H1 (cell line): ENCODE measurements at regions not wholly inside any gene's neighbourhood (a gene's known extent, or its start where the extent isn't known, plus 50 kb on each side); places are given as distances from the start of the nearest gene placed in this dataset.

Source experiments
- CTCF ChIA-PET: fragments of 300-600 bp; sonication (Branson Sonifier 250); formaldehyde crosslinking; loops from one replicate; lab custom pipeline; 2021; ENCODE audit not compliant: partially characterized antibody; lab: Charles Lee
- POLR2A ChIA-PET: fragments of 300-600 bp; sonication (Branson Sonifier 250); formaldehyde crosslinking; loops from one replicate; lab custom pipeline; 2021; ENCODE audit warnings: inconsistent platforms; ENCODE audit not compliant: partially characterized antibody; lab: Charles Lee
- DNase-seq, 2 experiments: peaks; one replicate each; pipeline versions ENCODE4 v3.0.0 to v3.0.0-alpha.2; 2010 to 2022; ENCODE audit warnings: low spot score in 2 of 2, low read depth in 1 of 2, mixed read lengths in 1 of 2
- FAIRE-seq: peaks from 2 replicates; lab custom pipeline; 2011; peaks lifted over from hg19 to GRCh38; lab: Jason Lieb, UNC
- H2AFZ ChIP-seq: 2 replicates; pipeline ENCODE4 v1.8.1; 2012; ENCODE audit warnings: low read length, inconsistent platforms
- H2AK5ac ChIP-seq: 2 replicates; pipeline ENCODE4 v1.6.1; 2013; ENCODE audit warnings: low read depth, low read length
- H2BK120ac ChIP-seq: replicated peaks from 2 replicates; pipeline ENCODE3; 2013; ENCODE audit warnings: low read depth, low read length, inconsistent platforms
- H2BK12ac ChIP-seq: 2 replicates; pipeline ENCODE4 v1.6.1; 2013; ENCODE audit warnings: low read depth, low read length
- H2BK15ac ChIP-seq: 2 replicates; pipeline ENCODE4 v1.6.1; 2013; ENCODE audit warnings: low read length
- H2BK20ac ChIP-seq: 2 replicates; pipeline ENCODE4 v1.6.1; 2013; ENCODE audit warnings: low read length
- H2BK5ac ChIP-seq: 2 replicates; pipeline ENCODE4 v1.6.1; 2013; ENCODE audit warnings: low read depth, low read length
- H3K14ac ChIP-seq: 2 replicates; pipeline ENCODE4 v1.6.1; 2013; ENCODE audit warnings: inconsistent platforms; ENCODE audit not compliant: insufficient read length
- H3K18ac ChIP-seq: 2 replicates; pipeline ENCODE4 v1.6.1; 2013; ENCODE audit warnings: low read length; ENCODE audit errors: extremely low read depth
- H3K23ac ChIP-seq: 2 replicates; pipeline ENCODE4 v1.6.1; 2013; ENCODE audit warnings: inconsistent platforms; ENCODE audit not compliant: insufficient read length
- H3K23me2 ChIP-seq: 2 replicates; pipeline ENCODE4 v1.6.1; 2013; ENCODE audit warnings: low read depth, low read length
- H3K27ac ChIP-seq: 2 replicates; pipeline ENCODE4 v1.6.1; 2011; ENCODE audit warnings: low read depth, low read length, inconsistent platforms
- H3K27me3 ChIP-seq, 4 experiments: replicated peaks in 1 of 4; 1 replicate in 1 of 4; 2 replicates in 3 of 4; pipeline versions ENCODE4 v1.6.1 to v1.8.1; 2011 to 2013; ENCODE audit warnings: low read length in 3 of 4, mild to moderate bottlenecking in 3 of 4, inconsistent platforms in 2 of 4, mixed read lengths in 2 of 4, moderate library complexity in 1 of 4; ENCODE audit not compliant: control insufficient read depth in 3 of 4, insufficient read depth in 3 of 4; ENCODE audit errors: extremely low read depth in 1 of 4
- H3K36me3 ChIP-seq, 4 experiments: 2 replicates each; pipeline versions ENCODE4 v1.6.1 to v1.8.1; 2011 to 2013; ENCODE audit warnings: mild to moderate bottlenecking in 4 of 4, low read length in 3 of 4, moderate library complexity in 2 of 4, control low read depth in 1 of 4, inconsistent platforms in 1 of 4; ENCODE audit not compliant: insufficient read depth in 4 of 4, control insufficient read depth in 2 of 4
- H3K4ac ChIP-seq: replicated peaks from 2 replicates; pipeline ENCODE3; 2013; ENCODE audit warnings: low read length, low read depth, mixed read lengths, inconsistent platforms; ENCODE audit not compliant: insufficient read length
- H3K4me1 ChIP-seq, 4 experiments: replicated peaks in 1 of 4; 1 replicate in 1 of 4; 2 replicates in 3 of 4; pipeline versions ENCODE4 v1.6.1 to v1.8.1; 2011 to 2013; ENCODE audit warnings: low read length in 3 of 4, inconsistent platforms in 2 of 4, mixed read lengths in 1 of 4; ENCODE audit not compliant: insufficient read depth in 4 of 4, control insufficient read depth in 3 of 4
- H3K4me2 ChIP-seq, 2 experiments: 2 replicates each; pipeline versions ENCODE4 v1.6.1 to v1.8.1; 2011 to 2013; ENCODE audit warnings: low read depth in 2 of 2, low read length in 2 of 2, control low read depth in 1 of 2, inconsistent platforms in 1 of 2, mild to moderate bottlenecking in 1 of 2; ENCODE audit not compliant: insufficient read depth in 1 of 2
- H3K4me3 ChIP-seq, 4 experiments: fragments of 200-600, 300-600 bp in 1 of 4; sonication (generic), shearing (Covaris generic), sonication (Bioruptor Twin) in 1 of 4; 2 replicates each; pipeline versions ENCODE4 v1.5.1 to v1.8.1; 2011 to 2016; ENCODE audit warnings: low read length in 4 of 4, low read depth in 3 of 4, control low read depth in 2 of 4, inconsistent platforms in 2 of 4, mild to moderate bottlenecking in 2 of 4, mixed read lengths in 1 of 4, moderate library complexity in 1 of 4; ENCODE audit not compliant: insufficient read depth in 2 of 4; ENCODE audit errors: extremely low read depth in 1 of 4
- H3K56ac ChIP-seq: replicated peaks from 2 replicates; pipeline ENCODE3; 2013; ENCODE audit warnings: low read depth, mild to moderate bottlenecking, mixed read lengths, low read length, inconsistent platforms; ENCODE audit not compliant: insufficient read length
- H3K79me1 ChIP-seq: 2 replicates; pipeline ENCODE4 v1.6.1; 2013; ENCODE audit warnings: low read depth, low read length, control low read depth
- H3K79me2 ChIP-seq, 2 experiments: 2 replicates each; pipeline versions ENCODE4 v1.6.1 to v1.8.1; 2012 to 2013; ENCODE audit warnings: low read length in 2 of 2, mild to moderate bottlenecking in 2 of 2, inconsistent platforms in 1 of 2; ENCODE audit not compliant: insufficient read depth in 2 of 2, control insufficient read depth in 1 of 2
- H3K9ac ChIP-seq, 4 experiments: replicated peaks in 1 of 4; 1 replicate in 1 of 4; 2 replicates in 3 of 4; pipeline versions ENCODE4 v1.6.1 to v1.8.1; 2011 to 2013; ENCODE audit warnings: low read depth in 3 of 4, low read length in 3 of 4, control low read depth in 2 of 4, mild to moderate bottlenecking in 2 of 4, moderate library complexity in 2 of 4, inconsistent platforms in 1 of 4; ENCODE audit errors: extremely low read depth in 1 of 4
- H3K9me3 ChIP-seq, 2 experiments: 2 replicates each; pipeline versions ENCODE4 v1.6.1 to v1.8.1; 2012 to 2013; ENCODE audit warnings: mild to moderate bottlenecking in 2 of 2, moderate library complexity in 2 of 2, control low read depth in 1 of 2, inconsistent platforms in 1 of 2, low read depth in 1 of 2, low read length in 1 of 2, mixed read lengths in 1 of 2; ENCODE audit not compliant: insufficient read depth in 2 of 2
- H4K20me1 ChIP-seq, 2 experiments: replicated peaks in 1 of 2; 2 replicates each; pipeline versions ENCODE3 to v1.8.1; 2011 to 2013; ENCODE audit warnings: inconsistent platforms in 2 of 2, low read length in 2 of 2, mild to moderate bottlenecking in 1 of 2; ENCODE audit not compliant: insufficient read depth in 2 of 2, control insufficient read depth in 1 of 2
- H4K5ac ChIP-seq: 2 replicates; pipeline ENCODE4 v1.6.1; 2013; ENCODE audit warnings: low read length, low read depth, mixed read lengths, inconsistent platforms; ENCODE audit not compliant: insufficient read length
- H4K8ac ChIP-seq: 2 replicates; pipeline ENCODE4 v1.8.0; 2013; ENCODE audit warnings: mild to moderate bottlenecking, moderate library complexity, low read length, inconsistent platforms; ENCODE audit not compliant: insufficient read depth; ENCODE audit errors: extremely low read depth
- H4K91ac ChIP-seq: replicated peaks from 2 replicates; pipeline ENCODE3; 2013; ENCODE audit warnings: low read length, mixed read lengths, inconsistent platforms; ENCODE audit not compliant: insufficient read length
- BRCA1 ChIP-seq: IDR thresholded peaks from 2 replicates; pipeline ENCODE4 v1.6.1; 2012; ENCODE audit warnings: low read depth, low read length, improper control_type of control experiment
- CREB1 ChIP-seq: IDR thresholded peaks from 2 replicates; pipeline ENCODE4 v1.6.1; 2012; ENCODE audit warnings: inconsistent platforms
- FOSL1 ChIP-seq: IDR thresholded peaks from 2 replicates; pipeline ENCODE4 v1.6.1; 2011; ENCODE audit warnings: mild to moderate bottlenecking, low read depth, low read length, moderate library complexity; ENCODE audit not compliant: insufficient read depth
- GABPA ChIP-seq: IDR thresholded peaks from 2 replicates; pipeline ENCODE4 v1.6.1; 2011; ENCODE audit warnings: mild to moderate bottlenecking, low read length, moderate library complexity, borderline replicate concordance; ENCODE audit not compliant: insufficient read depth
- GTF2F1 ChIP-seq: IDR thresholded peaks from 2 replicates; pipeline ENCODE4 v1.6.1; 2012; ENCODE audit warnings: low read depth, low read length, improper control_type of control experiment, borderline replicate concordance
- HDAC6 ChIP-seq: IDR thresholded peaks from one replicate; pipeline ENCODE4 v1.7.1; 2012; ENCODE audit warnings: low read depth, mild to moderate bottlenecking, inconsistent platforms, low read length, moderate library complexity
- JUND ChIP-seq: IDR thresholded peaks from 2 replicates; pipeline ENCODE4 v1.6.1; 2011; ENCODE audit warnings: mild to moderate bottlenecking, improper control_type of control experiment, low read length
- KDM1A ChIP-seq: fragments of 200-600, 300-600 bp; sonication (generic); IDR thresholded peaks from 2 replicates; pipeline ENCODE4 v1.7.1; 2016; ENCODE audit warnings: mild to moderate bottlenecking, low read length, borderline replicate concordance
- KDM4A ChIP-seq: IDR thresholded peaks from one replicate; pipeline ENCODE4 v1.7.1; 2012; ENCODE audit warnings: low read depth, mild to moderate bottlenecking, moderate library complexity, low read length, inconsistent platforms; ENCODE audit not compliant: severe bottlenecking
- MAX ChIP-seq: IDR thresholded peaks from 2 replicates; pipeline ENCODE4 v1.6.1; 2012; ENCODE audit warnings: inconsistent platforms
- POLR2A ChIP-seq, 2 experiments: IDR thresholded peaks; 1 replicate in 1 of 2; 2 replicates in 1 of 2; pipeline ENCODE4 v1.6.1; 2011; ENCODE audit warnings: low read depth in 2 of 2, low read length in 2 of 2, mild to moderate bottlenecking in 2 of 2; ENCODE audit errors: control extremely low read depth in 1 of 2
- POU5F1 ChIP-seq: IDR thresholded peaks from 2 replicates; pipeline ENCODE4 v1.6.1; 2011; ENCODE audit warnings: low read depth, mild to moderate bottlenecking, low read length, moderate library complexity
- RBBP5 ChIP-seq: IDR thresholded peaks from 2 replicates; pipeline ENCODE4 v1.7.1; 2012; ENCODE audit warnings: low read depth, mild to moderate bottlenecking, inconsistent platforms, low read length, moderate library complexity, borderline replicate concordance
- SIX5 ChIP-seq: IDR thresholded peaks from 2 replicates; pipeline ENCODE4 v1.6.1; 2011; ENCODE audit warnings: mild to moderate bottlenecking, low read depth, low read length
- TBP ChIP-seq: IDR thresholded peaks from 2 replicates; pipeline ENCODE4 v1.6.1; 2011; ENCODE audit warnings: low read depth, low read length, improper control_type of control experiment
- TEAD4 ChIP-seq: IDR thresholded peaks from 2 replicates; pipeline ENCODE4 v1.6.1; 2012; ENCODE audit warnings: low read depth, low read length, inconsistent platforms, mixed read lengths
- WGBS, 2 experiments: shearing (Covaris generic) in 1 of 2; methylation state at CpG; one replicate each; pipeline versions ENCODE4 v1.1.6 to v1.1.7; 2013 to 2015; ENCODE audit warnings: low lambda C conversion rate in 2 of 2, mixed read lengths in 2 of 2, inconsistent platforms in 1 of 2, low coverage in 1 of 2, missing lambda C conversion rate in 1 of 2; ENCODE audit not compliant: insufficient replicate concordance in 2 of 2, insufficient coverage in 1 of 2, insufficient read length in 1 of 2; ENCODE audit errors: extremely low coverage in 1 of 2, missing lambda C conversion rate in 1 of 2; 5-methylcytosine and 5-hydroxymethylcytosine counted together

- no peaks in the 10 kb centered on the region for H3K79me1 ChIP-seq
- H3K23me2 ChIP-seq: no peaks in the 10 kb centered on the region
- DNase-seq: no peak
- H3K14ac ChIP-seq: no peak overlapping the region
- no peak overlapping the region for H4K91ac ChIP-seq
- no peak overlapping the region for H3K18ac ChIP-seq
- H2BK5ac ChIP-seq: no peak overlapping the region
- H3K79me2 ChIP-seq: no peaks in the 10 kb centered on the region
- H2BK120ac ChIP-seq: no peak overlapping the region
- no peak overlapping the region for H2BK15ac ChIP-seq
- no peak overlapping the region for H3K56ac ChIP-seq
- peaks cover 10 to 36% (median 29%) of the 10 kb centered on the region in 4 experiments for H3K27me3 ChIP-seq
- peaks cover 0 to 5% (median 2%) of the 10 kb centered on the region in 4 experiments; a peak in 3 of 7 replicates for H3K4me1 ChIP-seq
- no peak overlapping the region for H3K4me2 ChIP-seq
- no peak overlapping the region for H2BK20ac ChIP-seq
- H3K27ac ChIP-seq: no peak overlapping the region
- H4K8ac ChIP-seq: no peak overlapping the region
- H3K9ac ChIP-seq: no peak overlapping the region
- no peak for FAIRE-seq
- H2BK12ac ChIP-seq: no peak overlapping the region
- H4K20me1 ChIP-seq: no peaks in the 10 kb centered on the region
- no peak overlapping the region for H3K4me3 ChIP-seq
- CTCF ChIA-PET: interaction anchor here (0.5 to 1.6 kb wide), 3 partner anchors 45 to 290 kb away, joined by 3 to 4 read pairs (median 4); no protein-coding TSS in a partner anchor
- POLR2A ChIA-PET: interaction anchor here (1.4 kb wide), 1 partner anchor 76 kb away, joined by 4 read pairs; no protein-coding TSS in a partner anchor
- H3K9me3 ChIP-seq: no peaks in the 10 kb centered on the region
- H2AK5ac ChIP-seq: no peak overlapping the region
- no peak overlapping the region for H4K5ac ChIP-seq
- 90% methylated on average over 2 of the region's 2 CpGs; no CpG with 5 or more reads in 1 of the 2 experiments for WGBS, 2 experiments
- no peak overlapping the region for H3K23ac ChIP-seq
- H2AFZ ChIP-seq: no peak overlapping the region
- no peak overlapping the region for H3K4ac ChIP-seq
- no peaks in the 10 kb centered on the region for H3K36me3 ChIP-seq
- no peak for TF ChIP-seq GTF2F1
- TF ChIP-seq KDM4A: no peak
- TF ChIP-seq MAX: no peak
- no peak for TF ChIP-seq BRCA1
- no peak for TF ChIP-seq TBP
- no peak for TF ChIP-seq TEAD4
- no peak for TF ChIP-seq JUND
- TF ChIP-seq GABPA: no peak
- no peak for TF ChIP-seq FOSL1
- TF ChIP-seq POU5F1: no peak
- TF ChIP-seq KDM1A: no peak
- no peak for TF ChIP-seq HDAC6
- no peak for TF ChIP-seq SIX5
- no peak for TF ChIP-seq POLR2A (IDR thresholded peaks at IDR 0.05; ENCODE audit: control extremely low read depth in 1 of 2, low read depth in 2 of 2, low read length in 2 of 2)
- TF ChIP-seq RBBP5: no peak
- TF ChIP-seq CREB1: no peak
Measured at GRCh38 chr6:113779656-113780055, 77.5 kb upstream of the MARCKS start.
